ENCODE measurements at regions not wholly inside any gene's neighbourhood (a gene's known extent, or its start where the extent isn't known, plus 50 kb on each side); places are given as distances from the start of the nearest gene placed in this dataset.
"Not testable (repeated sequence)": the region's sequence is repeated elsewhere in the genome, so short reads cannot be mapped to it uniquely, and the experiment has no call there.

DNA sequence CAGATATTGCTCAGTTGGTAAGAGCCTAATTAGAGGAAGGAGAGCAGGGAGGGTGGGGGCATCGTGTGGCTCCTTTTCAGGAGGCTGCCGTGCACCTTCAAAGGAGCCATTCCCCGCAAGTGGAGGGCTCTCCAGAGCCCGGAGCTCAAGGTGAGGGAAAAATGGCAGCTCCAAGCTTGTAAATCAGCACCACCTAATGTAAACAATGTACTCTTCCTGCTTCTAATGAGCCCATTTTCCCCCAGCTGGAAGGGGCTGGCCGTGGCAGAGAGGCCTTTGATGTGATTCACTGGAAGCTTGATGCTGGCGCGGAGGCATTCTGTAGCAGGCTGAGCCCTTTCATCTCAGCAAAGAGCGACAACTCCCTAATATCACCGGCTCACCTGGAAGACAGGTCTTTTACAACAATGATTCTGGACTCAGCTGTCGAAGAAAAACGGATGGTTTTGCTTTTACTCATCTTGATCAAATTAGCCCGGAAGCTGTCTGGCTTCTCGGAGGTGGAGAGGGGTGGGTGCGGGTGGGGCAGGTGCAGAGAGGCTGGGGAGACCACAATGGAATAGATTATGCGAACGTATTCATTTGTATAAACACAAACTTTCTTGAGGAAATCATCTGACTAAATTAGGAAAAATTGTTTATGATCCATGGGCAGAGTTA, 112.5 kb downstream of the RRAGC start:
- no peak for DNase-seq (ENCODE audit: low read depth)

DNA sequence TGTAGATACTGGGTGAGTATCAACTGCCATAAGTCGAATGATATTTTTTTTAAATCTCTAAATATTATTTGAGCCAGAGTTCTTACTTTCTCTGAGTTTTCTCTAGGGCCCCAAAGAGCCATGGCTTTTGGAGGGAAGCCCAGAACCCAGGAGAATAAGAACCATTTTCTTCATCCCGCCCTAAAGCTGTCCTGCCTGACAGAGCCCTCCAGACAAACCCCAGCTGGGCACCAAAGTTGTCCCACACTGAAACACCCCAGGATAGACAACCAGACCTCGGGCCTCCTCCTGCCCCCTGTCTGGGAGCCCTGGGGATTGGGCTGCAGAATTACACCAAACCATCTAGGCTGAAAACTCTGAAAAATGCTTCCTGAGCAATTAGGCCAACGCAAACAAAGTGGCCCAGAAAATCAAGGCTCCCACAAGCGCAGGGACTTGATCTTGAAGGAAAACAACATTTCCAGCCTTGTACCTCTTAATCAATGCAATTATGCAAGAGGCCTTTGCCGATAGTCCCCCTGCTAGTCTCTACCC, 113.1 kb downstream of the RRAGC start:
- no peak for DNase-seq (ENCODE audit: low read depth)

DNA sequence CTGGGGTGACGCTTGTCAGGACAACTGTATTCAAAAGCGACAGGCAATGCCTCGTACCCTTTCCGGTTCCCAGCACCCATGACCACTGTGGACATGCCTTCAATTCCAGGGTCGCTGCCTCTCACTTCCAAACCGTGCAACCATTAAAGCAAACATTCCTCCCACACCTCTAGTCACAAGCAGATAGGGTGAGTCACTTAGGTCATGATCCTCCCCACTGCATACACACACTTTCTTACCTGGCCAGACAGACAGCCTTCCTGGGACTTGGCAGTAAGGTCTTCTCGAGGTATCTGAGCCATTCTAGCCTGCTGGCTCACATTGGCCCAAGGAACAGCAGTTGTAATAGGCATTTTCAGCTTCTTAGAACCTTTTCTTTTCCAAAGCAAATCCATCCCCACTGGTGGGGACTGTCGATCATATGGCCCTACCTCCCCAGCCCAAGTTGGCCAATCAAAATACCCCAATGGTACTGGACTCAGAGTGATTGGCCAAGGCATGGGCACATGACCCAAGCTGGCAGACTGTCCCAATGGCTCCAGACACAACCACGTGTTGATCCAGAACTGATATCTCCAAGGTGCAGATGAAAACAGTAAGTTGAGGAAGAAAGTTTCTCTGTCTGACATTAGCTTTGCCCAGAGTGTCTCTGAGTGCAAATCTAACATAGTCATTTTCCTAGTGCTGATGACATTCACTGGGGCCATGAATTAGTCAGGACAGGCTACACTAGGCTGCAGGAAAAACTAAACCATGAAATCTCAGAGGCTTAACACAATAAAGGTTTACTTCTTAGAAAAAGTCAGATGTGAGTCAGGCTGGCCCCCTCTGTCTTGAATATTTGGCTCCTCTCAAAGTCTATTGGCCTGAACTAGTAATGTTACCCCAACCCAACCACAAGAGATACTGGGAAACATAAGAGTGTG, 113.8 kb downstream of the RRAGC start:
- DNase-seq (ENCODE audit: low read depth): no peak

DNA sequence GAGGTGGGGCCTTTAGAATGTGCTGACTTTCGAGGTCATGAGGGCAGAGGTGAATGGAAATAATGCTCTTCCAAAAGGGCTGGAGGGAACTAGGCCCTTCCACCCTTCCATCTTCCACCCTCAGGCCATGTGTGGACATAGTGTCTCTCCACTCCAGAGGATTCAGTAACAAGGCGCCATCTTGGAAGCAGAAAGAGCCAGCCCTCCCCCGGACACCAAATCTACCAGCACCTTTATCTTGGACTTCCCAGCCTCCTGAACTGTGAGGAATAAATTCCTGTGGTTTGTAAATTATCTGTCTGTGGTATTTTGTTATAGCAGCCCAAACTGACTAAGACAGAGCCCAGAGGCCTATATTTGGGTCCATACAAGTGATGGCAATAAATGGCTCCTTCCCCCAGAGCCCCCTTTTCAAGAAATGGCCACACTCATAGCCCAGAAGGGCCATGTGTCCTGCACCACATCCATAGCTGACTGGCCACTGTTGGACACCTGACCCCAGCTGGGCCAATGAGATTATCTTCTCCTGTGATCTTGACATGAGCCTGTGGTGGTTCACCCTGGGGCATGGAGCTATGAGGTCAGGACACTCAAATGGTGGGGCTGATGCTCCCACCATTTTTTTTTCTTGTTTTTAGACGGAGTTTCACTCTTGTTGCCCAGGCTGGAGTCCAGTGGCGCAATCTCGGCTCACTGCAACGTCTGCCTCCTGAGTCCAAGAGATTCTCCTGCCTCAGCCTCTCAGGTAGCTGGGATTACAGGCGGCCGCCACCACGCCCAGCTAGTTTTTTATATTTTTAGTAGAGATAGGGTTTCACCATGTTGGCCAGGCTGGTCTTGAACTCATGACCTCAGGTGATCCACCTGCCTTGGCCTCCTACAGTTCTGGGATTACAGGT, 114.9 kb downstream of the RRAGC start:
- DNase-seq (ENCODE audit: low read depth): no peak

DNA sequence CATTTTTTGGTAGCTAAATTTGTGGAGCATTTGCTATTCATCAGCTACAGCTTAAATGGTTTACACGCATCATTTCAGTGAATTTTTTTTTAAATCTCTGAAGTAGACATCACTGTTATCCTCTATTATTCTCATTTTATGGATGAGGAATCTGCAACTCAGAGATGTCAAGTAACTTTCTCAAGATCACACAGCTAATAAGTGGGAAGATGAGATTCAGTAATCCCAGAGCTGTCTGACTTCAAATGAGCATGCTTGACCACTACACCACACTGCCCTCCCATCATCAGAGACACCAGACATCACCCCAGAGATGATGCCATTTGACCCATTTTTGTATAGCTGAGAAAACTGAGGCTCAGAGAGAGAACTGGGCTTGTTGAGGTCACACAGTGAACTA, 116.4 kb downstream of the RRAGC start:
- DNase-seq (ENCODE audit: low read depth): no peak

DNA sequence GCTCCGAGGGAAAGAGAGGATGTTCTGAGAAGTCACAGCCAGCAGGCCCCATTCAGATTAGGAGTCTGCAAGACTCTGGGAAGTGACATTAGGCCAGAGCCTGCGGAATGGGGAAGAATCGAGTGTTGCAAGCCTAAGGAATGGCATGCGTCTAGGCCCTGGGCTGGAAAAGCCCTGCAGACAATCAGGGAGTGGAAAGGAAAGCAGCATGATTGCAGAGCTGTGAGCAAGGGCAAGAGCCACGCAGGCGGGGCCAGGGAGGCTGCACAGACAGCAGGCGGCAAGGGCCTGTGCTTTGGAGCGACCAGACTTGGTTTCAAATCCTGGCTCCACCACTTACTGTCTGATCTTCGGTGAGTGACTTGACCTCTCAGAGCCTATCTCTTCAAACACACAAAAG, 118.2 kb downstream of the RRAGC start:
- no peak for DNase-seq (ENCODE audit: low read depth)

DNA sequence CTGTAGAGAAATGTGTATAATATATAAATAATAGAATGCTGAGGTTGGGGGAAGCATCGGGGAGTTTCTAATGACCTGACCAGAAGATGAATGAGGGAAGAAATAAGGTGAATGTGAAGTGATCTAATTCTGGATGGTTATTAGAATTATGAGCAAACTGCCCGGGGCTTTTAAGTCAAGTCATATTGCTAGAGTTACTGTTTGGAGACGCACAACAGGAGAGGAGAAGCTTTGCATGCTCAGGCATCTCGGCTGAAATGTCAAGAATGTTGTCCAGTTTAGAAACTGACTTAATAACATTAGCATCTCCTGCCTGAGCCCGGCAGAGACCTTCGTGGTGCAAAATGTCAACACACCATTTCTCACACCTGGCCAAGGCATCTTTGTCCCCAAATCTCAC, 119.1 kb downstream of the RRAGC start:
- peak; percentile 6 for DNase-seq (ENCODE audit: low read depth)

DNA sequence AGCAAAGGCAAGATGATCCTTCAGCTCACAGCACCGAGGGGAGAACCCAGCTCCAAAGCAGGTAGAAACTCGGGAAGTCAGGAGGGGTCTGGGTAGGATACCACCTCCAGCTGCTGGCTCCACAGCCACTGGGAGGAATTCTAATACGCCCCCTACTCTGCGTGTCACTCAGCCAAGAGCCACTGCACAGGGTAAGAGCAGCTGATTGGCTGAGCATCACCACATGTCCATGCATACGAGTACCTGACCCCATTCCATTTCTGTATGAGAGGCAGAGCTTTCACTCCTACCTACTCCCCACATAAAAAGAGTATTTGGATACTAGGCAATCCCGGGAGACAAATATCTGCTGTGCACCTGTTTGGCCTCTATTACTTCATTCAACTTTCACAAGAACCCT, 121.4 kb downstream of the RRAGC start:
- no peak for DNase-seq (ENCODE audit: low read depth)

DNA sequence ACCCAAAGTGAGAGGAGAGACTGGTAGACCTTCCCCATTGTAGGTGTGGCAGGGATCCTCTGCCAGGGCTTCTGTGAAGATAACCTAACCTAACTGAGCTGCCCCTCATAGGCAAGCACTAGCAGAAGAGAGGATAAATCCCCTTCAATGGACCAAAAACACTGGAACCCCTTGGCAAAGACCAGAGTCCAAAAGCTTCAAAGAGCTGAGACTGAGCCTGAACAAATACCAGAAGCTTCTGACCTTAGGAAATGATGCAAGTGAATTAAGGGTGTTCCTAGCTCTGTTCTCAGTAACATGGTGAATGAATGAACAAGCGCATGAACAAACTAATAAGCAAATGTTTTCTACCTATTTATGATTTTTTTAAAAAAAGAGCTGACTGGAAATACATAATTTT, 123.2 kb downstream of the RRAGC start:
- no peak for DNase-seq (ENCODE audit: low read depth)

DNA sequence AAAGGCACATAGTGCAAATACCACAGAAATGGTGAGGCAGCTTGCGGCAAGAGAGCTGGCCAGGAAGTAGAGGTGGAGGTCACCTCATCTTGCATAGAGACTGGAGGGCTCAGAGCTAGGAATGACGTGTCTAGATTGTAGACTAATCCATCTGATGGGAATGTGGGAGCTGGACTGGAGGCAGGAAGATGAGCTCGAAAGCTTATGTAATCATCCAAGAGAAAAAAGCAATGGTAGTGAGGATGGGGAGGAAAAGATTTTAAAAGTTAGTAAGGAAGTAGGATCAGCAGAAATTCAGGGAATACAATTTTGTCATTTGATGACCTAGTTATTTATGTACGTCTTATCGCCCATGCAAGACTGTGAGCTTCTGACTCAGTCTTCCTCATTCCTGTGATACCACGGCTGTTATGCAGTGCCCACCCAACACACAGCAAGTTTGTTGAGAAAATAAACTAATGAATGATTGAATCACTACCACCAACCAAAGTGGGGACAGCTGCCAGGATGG, 123.9 kb downstream of the RRAGC start:
- peak; percentile 35 for DNase-seq (ENCODE audit: low read depth)

DNA sequence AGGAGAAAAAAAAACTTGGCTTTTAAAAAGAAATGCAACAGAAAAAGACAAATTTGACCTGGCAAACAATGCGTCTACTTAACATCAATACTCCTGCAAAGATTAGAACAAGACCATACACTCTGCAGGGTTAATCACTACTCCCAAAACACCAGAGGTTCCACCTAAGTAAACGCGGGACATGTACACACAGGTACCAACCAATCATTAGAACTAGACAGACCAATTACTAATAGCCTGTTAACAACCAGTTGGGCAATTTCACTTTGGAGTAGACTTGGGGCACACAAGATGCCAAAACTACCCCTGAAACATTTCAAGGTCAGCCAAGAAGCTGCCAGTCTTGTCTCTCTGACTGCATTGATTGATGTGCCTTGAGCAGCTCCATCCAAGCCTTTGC, 125.8 kb downstream of the RRAGC start:
- no peak for DNase-seq (ENCODE audit: low read depth)

DNA sequence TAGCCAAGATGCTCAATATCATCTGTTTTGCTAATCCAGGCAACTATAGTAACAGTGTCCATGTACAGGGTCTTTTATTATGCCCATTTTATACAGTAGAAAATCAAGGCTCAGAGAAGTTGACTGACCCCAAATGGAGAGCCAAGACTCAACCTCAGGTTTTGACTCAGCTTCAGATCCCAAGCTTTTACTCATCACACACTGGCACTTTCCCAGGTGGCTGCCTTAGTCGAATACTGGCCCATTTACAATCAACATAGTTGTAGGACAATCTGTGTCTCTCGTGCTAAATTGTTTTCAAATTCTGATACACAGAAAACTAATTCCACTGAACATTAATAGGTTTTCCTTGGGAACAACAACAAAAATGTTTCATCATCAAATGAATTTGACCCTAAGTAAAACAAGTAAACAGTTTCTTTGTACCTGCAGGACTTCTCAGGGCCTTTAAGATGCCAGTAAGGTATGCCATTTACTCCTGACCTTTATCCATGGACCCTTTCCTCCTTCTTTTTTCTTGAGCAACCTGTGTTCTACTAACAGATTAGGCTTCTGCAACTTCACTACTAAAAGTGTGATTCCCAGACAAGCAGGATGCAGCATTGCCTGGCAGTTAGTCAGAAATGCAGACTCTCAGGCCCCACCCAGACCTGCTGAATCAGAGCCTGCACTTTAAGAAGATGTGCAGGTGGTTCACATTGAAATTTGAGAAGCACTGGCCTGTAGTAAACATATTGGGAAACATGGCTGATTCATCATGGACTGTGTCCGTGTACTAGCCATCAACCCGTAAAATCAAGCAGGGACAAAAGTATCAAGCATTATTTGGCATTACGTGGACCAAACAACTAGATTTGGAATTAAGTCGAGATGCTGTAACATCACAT, 128.8 kb downstream of the RRAGC start:
- no peak for DNase-seq (ENCODE audit: low read depth)

DNA sequence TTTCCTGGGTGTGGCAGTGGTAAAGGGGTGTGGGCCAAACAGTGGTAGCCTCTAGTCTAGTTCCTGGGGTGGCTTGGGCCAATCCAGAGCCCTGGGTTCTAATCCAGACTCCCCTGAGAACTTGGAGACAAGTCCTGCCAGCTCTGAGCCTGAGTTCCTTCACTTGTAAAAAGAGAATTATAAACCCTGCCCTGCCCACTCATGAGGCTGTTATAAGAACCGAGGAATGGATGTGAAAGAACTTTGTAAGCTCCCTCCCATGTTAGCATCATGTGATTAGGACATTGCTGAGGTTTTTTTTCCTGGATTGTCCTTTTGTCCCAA, 131.0 kb downstream of the RRAGC start:
- no peak for DNase-seq (ENCODE audit: low read depth)

DNA sequence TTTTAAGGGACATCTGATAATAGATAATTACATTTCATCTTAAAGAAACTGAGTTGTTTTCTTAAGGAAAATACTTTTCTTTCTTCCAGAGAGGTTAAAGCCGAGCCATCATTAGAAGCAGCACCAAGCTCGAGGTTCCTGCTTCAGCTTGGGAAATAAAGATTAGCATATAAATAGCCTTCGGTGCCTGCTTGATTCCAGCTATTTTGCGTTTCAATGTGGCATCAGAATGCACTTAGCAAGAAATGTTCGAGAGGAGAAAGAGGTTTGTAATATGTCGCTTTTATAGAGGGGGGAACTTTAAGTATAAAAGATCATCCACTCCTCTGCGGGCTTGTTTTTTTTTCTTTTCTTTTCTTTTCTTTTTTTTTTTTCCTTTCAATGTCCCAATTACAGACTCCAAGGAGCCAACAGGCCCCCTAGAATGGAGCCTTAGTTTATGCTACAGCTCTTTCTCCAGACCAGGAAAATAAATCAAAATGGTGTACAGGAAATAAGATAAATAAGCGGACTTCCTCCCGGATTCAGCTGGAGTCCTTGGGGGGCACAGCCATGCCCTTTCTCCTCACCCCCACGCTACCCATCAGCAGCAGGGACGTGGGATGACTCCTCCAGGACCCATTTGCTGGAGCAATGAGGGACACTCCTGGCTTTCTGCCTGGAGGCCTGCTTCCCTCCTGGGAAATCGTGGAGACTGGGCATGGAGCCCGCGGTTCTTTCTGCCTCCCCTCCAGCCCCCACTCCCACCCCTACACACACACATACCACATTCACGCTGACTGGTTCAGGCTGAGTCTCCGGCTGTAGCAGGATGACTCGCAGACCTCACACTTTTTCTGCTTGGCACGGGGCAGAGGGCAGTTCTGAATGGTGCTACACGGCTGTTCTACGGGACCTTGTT, 131.6 kb downstream of the RRAGC start:
- no peak for DNase-seq (ENCODE audit: low read depth)

DNA sequence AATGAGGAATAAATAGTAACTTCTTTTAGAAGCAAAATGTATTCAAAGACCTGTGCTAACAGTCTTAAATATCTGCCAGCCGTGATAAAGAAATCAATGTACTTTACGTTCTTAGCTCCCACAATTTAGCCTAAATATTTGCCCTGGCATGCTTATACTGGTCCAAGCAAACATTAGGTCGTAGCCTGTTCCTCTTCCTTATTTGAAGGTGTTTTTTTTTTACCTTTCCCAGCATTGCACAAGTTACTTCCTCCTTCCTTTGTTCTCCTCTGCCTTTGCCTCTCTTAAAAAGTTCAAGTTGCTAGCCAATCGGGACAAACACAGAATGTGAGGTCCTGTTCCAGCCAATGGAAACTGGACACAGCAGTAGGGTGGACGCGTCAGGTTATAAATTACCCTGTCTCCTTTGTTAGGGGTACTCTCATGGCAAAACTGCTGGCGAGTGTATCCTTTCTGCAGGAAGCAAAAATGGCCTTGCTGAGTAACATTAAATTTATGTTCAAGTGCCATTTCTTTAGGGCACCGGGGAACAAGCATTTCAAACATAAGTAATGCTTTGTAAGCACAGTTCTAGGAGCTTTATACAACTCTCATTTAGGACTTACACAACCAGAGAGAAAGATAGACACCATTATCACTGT, 134.1 kb downstream of the RRAGC start:
- DNase-seq (ENCODE audit: low read depth): not testable (repeated sequence)

DNA sequence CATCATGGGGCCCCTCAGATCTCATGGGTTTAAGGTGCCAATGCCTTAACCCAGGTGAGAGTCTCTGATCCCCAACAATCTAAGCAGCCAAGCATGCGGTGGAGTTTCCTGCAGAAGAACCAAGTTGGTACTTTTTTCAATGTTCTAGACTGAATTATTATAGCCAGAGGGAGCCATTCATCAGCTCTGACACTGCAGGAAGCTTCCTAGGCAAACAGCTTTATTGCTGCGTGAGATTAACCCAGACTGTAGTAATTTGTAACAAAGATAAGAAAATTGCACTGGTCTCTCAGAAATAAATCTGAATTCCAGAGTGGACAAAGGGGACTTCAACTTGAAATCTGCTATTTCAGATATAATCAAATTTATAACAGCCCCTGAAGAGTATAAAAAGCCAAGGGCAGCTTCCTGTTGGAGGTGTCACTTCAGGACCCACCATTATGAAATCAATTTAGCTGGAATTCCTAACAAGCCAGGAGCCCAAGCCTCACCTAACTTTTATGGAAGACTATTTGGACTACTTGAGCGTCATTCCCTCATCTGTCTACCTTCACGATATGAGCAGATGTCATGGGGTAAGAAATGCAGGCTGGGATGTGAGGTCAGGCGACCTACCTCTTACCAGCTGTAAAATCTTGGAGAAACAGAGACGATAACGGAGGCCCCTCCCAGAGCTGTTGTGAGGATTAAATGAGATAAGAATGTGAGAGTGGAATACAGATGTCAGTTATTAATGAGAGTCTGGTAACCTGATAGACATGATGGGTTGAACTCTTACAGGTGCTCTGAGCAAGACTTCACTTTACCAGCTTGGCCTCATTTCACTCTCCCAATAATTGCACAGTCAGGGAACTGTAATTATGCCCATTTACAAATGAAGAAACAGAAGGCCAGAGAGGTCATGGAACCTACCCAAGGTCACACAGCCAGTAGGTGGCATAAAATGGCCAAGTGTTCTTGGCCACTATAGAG, 135.1 kb downstream of the RRAGC start:
- no peak for DNase-seq (ENCODE audit: low read depth)

DNA sequence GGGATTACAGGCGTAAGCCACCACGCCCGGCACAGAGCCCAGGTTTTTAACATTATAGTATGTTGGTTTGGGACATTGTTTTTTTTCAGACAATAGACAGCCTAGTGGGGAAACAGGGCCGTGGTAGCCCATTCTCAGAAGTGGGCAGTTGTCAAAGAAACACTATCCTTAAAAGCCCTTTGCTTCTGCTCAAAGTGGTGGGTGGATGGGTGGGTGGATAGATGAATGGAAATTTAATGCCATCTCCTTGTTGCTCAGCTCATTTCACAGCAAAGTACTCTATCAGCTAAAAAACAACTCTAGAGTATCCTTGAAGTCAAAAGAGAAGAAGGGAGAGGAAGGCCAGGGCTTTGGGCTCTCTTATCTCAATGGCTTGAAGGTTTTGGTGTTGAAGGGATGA, 137.8 kb downstream of the RRAGC start:
- no peak for DNase-seq (ENCODE audit: low read depth)

DNA sequence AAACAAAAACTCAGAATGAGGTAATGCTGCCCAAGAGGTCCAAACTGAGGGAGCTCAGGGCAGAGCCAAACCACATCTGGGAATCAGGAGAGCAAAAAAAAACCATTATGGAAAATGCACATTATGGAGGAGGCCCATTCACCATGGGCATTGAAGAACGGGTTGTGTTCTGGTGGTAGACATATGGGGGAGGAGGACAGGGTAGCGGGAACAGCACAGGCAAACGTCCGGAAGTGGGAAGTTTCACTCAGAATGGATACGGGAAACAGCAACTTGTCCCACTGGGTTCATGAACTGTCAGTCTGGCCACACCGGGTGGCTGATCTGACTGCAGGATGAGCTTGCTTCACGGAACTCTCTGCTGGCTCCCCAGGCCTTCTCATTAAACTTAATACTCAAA, 139.7 kb downstream of the RRAGC start:
- DNase-seq (ENCODE audit: low read depth): no peak
